ENCODE measurements at regions not wholly inside any gene's neighbourhood (a gene's known extent, or its start where the extent isn't known, plus 50 kb on each side); places are given as distances from the start of the nearest gene placed in this dataset.

DNA sequence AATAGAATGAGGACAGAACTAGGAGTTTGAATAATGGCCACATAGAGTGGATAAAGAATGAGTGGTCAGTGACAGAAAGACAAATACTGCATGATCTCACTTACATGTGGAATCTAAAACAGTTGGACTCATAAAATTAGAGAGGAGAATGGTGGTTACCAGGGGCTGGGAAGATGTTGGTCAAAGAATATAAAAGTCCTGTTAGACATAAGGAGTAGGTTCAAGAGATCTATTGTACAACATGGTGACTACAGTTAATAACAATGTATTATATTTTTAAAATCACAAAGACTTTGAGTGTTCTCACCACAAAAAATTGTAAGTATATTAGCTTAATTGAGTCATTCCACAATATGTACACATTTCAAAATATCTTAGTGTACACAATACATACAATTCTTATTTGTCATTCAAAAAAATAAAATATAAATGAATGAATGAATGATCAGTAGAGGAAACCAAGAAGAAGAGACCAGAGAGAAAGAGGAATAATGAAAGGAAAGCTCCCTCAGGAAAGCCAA lies 177.9 kb upstream of the VRK2 start:
- peaks cover 2% of the 10 kb centered on the region; the same call in 1 of the 2 replicates for H3K4me1 ChIP-seq (ENCODE audit: insufficient read depth, low read length)
- H3K27me3 Mint-ChIP-seq (ENCODE audit: low read depth) = no peaks in the 10 kb centered on the region
- no peak overlapping the region for H3K4me2 ChIP-seq (ENCODE audit: insufficient read depth, insufficient read length, low read length)
- H2BK12ac ChIP-seq (ENCODE audit: insufficient read length, low read depth, low read length) = no peak overlapping the region
- no peaks in the 10 kb centered on the region for H4K20me1 ChIP-seq (ENCODE audit: control insufficient read depth, insufficient read depth, insufficient read length)
- no peak overlapping the region for H2BK5ac ChIP-seq (ENCODE audit: insufficient read length, low read length)
- no peak overlapping the region for H4K91ac ChIP-seq (ENCODE audit: insufficient read length, low read depth, low read length)
- no peak for DNase-seq
- no peak overlapping the region for H3T11ph ChIP-seq (ENCODE audit: low read length)
- no peak overlapping the region for H3K27ac ChIP-seq (ENCODE audit: insufficient read length, low read depth, low read length)
- H3K18ac ChIP-seq (ENCODE audit: insufficient read length, low read depth, low read length) = no peak overlapping the region
- H3K79me2 ChIP-seq (ENCODE audit: insufficient read depth, low read length) = no peaks in the 10 kb centered on the region
- no peaks in the 10 kb centered on the region for H3K79me1 ChIP-seq (ENCODE audit: insufficient read depth, low read depth, low read length, poor library complexity, severe bottlenecking)
- H3K56ac ChIP-seq (ENCODE audit: insufficient read length, low read depth, low read length) = no peak overlapping the region
- H2AK5ac ChIP-seq (ENCODE audit: insufficient read length, low read length) = no peak overlapping the region
- H2BK15ac ChIP-seq (ENCODE audit: low read depth, low read length) = no peak overlapping the region
- no peak overlapping the region for H2BK120ac ChIP-seq (ENCODE audit: low read depth, low read length, poor library complexity, severe bottlenecking)
- no peak overlapping the region for H2AFZ ChIP-seq (ENCODE audit: low read length)
- no peak overlapping the region for H4K5ac ChIP-seq (ENCODE audit: insufficient read length, low read depth, low read length)
- no peak overlapping the region for H3K4me3 Mint-ChIP-seq
- H3K9me3 ChIP-seq (ENCODE audit: control insufficient read depth, low read depth, low read length) = no peaks in the 10 kb centered on the region
- no peaks in the 10 kb centered on the region for H3K27me3 ChIP-seq (ENCODE audit: insufficient read depth, low read length)
- TF ChIP-seq, protein P1, sequence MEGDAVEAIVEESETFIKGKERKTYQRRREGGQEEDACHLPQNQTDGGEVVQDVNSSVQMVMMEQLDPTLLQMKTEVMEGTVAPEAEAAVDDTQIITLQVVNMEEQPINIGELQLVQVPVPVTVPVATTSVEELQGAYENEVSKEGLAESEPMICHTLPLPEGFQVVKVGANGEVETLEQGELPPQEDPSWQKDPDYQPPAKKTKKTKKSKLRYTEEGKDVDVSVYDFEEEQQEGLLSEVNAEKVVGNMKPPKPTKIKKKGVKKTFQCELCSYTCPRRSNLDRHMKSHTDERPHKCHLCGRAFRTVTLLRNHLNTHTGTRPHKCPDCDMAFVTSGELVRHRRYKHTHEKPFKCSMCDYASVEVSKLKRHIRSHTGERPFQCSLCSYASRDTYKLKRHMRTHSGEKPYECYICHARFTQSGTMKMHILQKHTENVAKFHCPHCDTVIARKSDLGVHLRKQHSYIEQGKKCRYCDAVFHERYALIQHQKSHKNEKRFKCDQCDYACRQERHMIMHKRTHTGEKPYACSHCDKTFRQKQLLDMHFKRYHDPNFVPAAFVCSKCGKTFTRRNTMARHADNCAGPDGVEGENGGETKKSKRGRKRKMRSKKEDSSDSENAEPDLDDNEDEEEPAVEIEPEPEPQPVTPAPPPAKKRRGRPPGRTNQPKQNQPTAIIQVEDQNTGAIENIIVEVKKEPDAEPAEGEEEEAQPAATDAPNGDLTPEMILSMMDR (conservative IDR thresholded peaks at IDR 0.05) = no peak
- no peak overlapping the region for H3K23ac ChIP-seq (ENCODE audit: insufficient read length, low read depth, low read length)
- no peak overlapping the region for H3K9ac ChIP-seq (ENCODE audit: extremely low read depth, insufficient read length, low read length)
- no peak overlapping the region for H4K8ac ChIP-seq (replicated peaks; ENCODE audit: insufficient read length, low read depth, low read length)
- H3K36me3 Mint-ChIP-seq (ENCODE audit: insufficient read depth in 1 of 3, low read depth in 3 of 3) = no peaks in the 10 kb centered on the region
- no peaks in the 10 kb centered on the region for H3K23me2 ChIP-seq (ENCODE audit: insufficient read length, low read depth, low read length, poor library complexity, severe bottlenecking)
- H2BK20ac ChIP-seq (ENCODE audit: low read depth, low read length, poor library complexity, severe bottlenecking) = no peak overlapping the region
- no peak overlapping the region for H3K27ac Mint-ChIP-seq
- H3K14ac ChIP-seq (ENCODE audit: insufficient read depth, low read length) = no peak overlapping the region
- H3K4ac ChIP-seq (ENCODE audit: low read depth, low read length) = no peak overlapping the region
- H3K4me1 Mint-ChIP-seq = peaks cover 0 to 1% of the 10 kb centered on the region in 2 experiments; a peak in 1 of 4 replicates
- H3K9me3 Mint-ChIP-seq = no peaks in the 10 kb centered on the region

Measured in H9 (cell line).